Activated CD8-positive, alpha-beta memory T cell treated with anti-CD3 and anti-CD28 coated beads, Interleukin-2, amount 50 U/mL, for 24 hours (primary cell): ENCODE measurements at regions not wholly inside any gene's neighbourhood (a gene's known extent, or its start where the extent isn't known, plus 50 kb on each side); places are given as distances from the start of the nearest gene placed in this dataset.

ENCODE experiments used
- DNase-seq: peaks from one replicate; pipeline ENCODE4 v3.0.0-alpha.2; 2020; ENCODE audit errors: extremely low read depth

- DNase-seq, result no peak
These were observed 246.8 kb downstream of the CDC5L start for GRCh38 chr6:44634321-44634720.

GRCh38 chr6:44635486-44635885 lies 248.0 kb downstream of the CDC5L start:
- no peak for DNase-seq

GRCh38 chr6:44636561-44637248 lies 249.2 kb downstream of the CDC5L start:
- no peak for DNase-seq

- no peak for DNase-seq
These were observed 254.0 kb downstream of the CDC5L start for GRCh38 chr6:44641344-44642031.

GRCh38 chr6:44642349-44642748 lies 254.8 kb downstream of the CDC5L start:
- no peak for DNase-seq

- peak; percentile 17 for DNase-seq
These were observed 255.5 kb downstream of the CDC5L start for GRCh38 chr6:44642870-44643522.

- no peak for DNase-seq
These were observed 257.8 kb downstream of the CDC5L start for GRCh38 chr6:44645276-44645675.

GRCh38 chr6:44646355-44646754 lies 258.8 kb downstream of the CDC5L start:
- DNase-seq, result no peak

GRCh38 chr6:44649365-44650025 lies 262.0 kb downstream of the CDC5L start:
- DNase-seq, result no peak

GRCh38 chr6:44650495-44650894 lies 263.0 kb downstream of the CDC5L start:
- DNase-seq, result no peak

- DNase-seq, result no peak
These were observed 263.4 kb downstream of the CDC5L start for GRCh38 chr6:44650947-44651346.

- no peak for DNase-seq
These were observed 264.1 kb downstream of the CDC5L start for GRCh38 chr6:44651604-44652003.

- no peak for DNase-seq
These were observed 265.0 kb downstream of the CDC5L start for GRCh38 chr6:44652547-44652946.

- no peak for DNase-seq
These were observed 265.6 kb downstream of the CDC5L start for GRCh38 chr6:44653091-44653490.

- no peak for DNase-seq
These were observed 266.3 kb downstream of the CDC5L start for GRCh38 chr6:44653761-44654218.

GRCh38 chr6:44655412-44656342 lies 268.2 kb downstream of the CDC5L start:
- peak; percentile 53 for DNase-seq

GRCh38 chr6:44656691-44657090 lies 269.2 kb downstream of the CDC5L start:
- no peak for DNase-seq

GRCh38 chr6:44657206-44657819 lies 269.8 kb downstream of the CDC5L start:
- no peak for DNase-seq

- no peak for DNase-seq
These were observed 271.1 kb downstream of the CDC5L start for GRCh38 chr6:44658571-44658970.

- DNase-seq, result no peak
These were observed 272.2 kb downstream of the CDC5L start for GRCh38 chr6:44659726-44660125.
